Kidney (tissue), 13 donors: ENCODE measurements at regions not wholly inside any gene's neighbourhood (a gene's known extent, or its start where the extent isn't known, plus 50 kb on each side); places are given as distances from the start of the nearest gene placed in this dataset.
A peak's percentile ranks its signal among the peaks of the same experiment; 100 is the strongest.

ENCODE experiments used
- DNase-seq, 5 donors: peaks; one replicate each; pipeline ENCODE4 v3.0.0-alpha.2; 2013 to 2020
- FAIRE-seq: peaks from 2 replicates; lab custom pipeline; 2012; peaks lifted over from hg19 to GRCh38; lab: Jason Lieb, UNC
- H3K27ac ChIP-seq, 2 donors: one replicate each; pipeline ENCODE4 v1.7.0; 2013; ENCODE audit warnings: low read depth in 2 of 2, low read length in 2 of 2, inconsistent platforms in 1 of 2
- H3K27me3 ChIP-seq: one replicate; pipeline ENCODE4 v1.7.1; 2013; ENCODE audit warnings: low read length, inconsistent platforms; ENCODE audit not compliant: control insufficient read depth, insufficient read depth
- H3K36me3 ChIP-seq, 3 donors: one replicate each; pipeline versions ENCODE4 v1.7.0 to v1.7.1; 2013; ENCODE audit warnings: low read length in 3 of 3, control low read depth in 1 of 3, inconsistent platforms in 1 of 3; ENCODE audit not compliant: insufficient read depth in 3 of 3, control insufficient read depth in 2 of 3
- H3K4me1 ChIP-seq, 3 donors: one replicate each; pipeline versions ENCODE4 v1.7.0 to v1.7.1; 2013; ENCODE audit warnings: low read length in 3 of 3, inconsistent platforms in 1 of 3, low read depth in 1 of 3; ENCODE audit not compliant: control insufficient read depth in 2 of 3, insufficient read depth in 2 of 3
- H3K4me3 ChIP-seq, 3 donors: one replicate each; pipeline versions ENCODE4 v1.7.0 to v1.8.1; 2013; ENCODE audit warnings: low read length in 3 of 3, control low read depth in 1 of 3, inconsistent platforms in 1 of 3
- H3K9ac ChIP-seq, 3 donors: one replicate each; pipeline versions ENCODE4 v1.7.0 to v1.7.1; 2013; ENCODE audit warnings: low read length in 3 of 3, control low read depth in 1 of 3, inconsistent platforms in 1 of 3
- H3K9me3 ChIP-seq, 3 donors: one replicate each; pipeline versions ENCODE4 v1.7.0 to v1.7.1; 2013; ENCODE audit warnings: low read length in 3 of 3, control low read depth in 1 of 3, inconsistent platforms in 1 of 3; ENCODE audit not compliant: control insufficient read depth in 2 of 3, insufficient read depth in 1 of 3
- intact Hi-C: fragments of 100-400 bp; cut with DNase I; formaldehyde crosslinking; loops from one replicate; pipeline ENCODE4 v1.11.1; 2022
- TF ChIP-seq, protein P1 (sequence below): IDR thresholded peaks from 3 replicates; pipeline ENCODE4 v1.5.1; 2012; ENCODE audit warnings: mild to moderate bottlenecking, moderate library complexity, borderline replicate concordance; ENCODE audit not compliant: insufficient read depth; ENCODE audit errors: extremely low read depth
- donor health status: control.
- donor health status: control.
- donor health status: control.
- donor health status: control.
- donor health status: control.
- donor health status: DM: yes; HTN: yes; CAD: no.
- donor health status: Normal renal cell carcinoma (clear cell type).

DNA sequence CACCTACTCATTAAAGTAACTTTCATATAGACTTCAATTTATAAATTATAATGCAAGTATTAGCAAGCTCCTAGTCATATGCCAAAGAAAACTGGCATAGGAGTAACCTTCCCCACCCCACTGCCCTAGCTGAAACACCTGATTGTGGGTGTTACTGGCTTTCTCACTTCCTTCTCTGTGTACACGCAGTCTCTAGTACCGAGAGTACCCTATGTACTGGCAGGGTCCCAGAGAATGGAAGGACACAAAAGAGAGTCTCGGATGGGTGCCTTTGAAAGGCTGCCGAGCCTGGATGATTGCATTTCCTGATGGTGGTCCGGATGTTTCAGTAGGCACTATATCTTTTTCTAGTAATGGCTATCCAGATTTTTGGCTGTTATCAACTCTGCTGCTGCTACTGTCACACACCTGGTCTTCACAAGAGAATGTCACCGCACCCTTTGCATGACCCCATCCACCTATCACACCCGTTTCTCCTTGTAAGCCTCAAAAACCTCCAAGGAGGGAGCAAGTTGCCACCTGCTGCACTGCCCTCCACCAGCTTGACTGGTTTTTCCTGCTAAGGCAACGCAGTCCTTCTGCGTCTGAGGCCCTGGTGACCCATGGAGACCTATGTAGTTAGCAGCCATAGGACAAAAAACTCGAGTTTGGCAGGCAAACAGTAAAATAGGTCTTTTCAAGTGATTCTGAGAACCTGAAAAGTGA lies 53.8 kb upstream of the CLINT1 start:
- no peaks in the 10 kb centered on the region for H3K27me3 ChIP-seq
- H3K9me3 ChIP-seq, result no peaks in the 10 kb centered on the region
- TF ChIP-seq, protein P1, sequence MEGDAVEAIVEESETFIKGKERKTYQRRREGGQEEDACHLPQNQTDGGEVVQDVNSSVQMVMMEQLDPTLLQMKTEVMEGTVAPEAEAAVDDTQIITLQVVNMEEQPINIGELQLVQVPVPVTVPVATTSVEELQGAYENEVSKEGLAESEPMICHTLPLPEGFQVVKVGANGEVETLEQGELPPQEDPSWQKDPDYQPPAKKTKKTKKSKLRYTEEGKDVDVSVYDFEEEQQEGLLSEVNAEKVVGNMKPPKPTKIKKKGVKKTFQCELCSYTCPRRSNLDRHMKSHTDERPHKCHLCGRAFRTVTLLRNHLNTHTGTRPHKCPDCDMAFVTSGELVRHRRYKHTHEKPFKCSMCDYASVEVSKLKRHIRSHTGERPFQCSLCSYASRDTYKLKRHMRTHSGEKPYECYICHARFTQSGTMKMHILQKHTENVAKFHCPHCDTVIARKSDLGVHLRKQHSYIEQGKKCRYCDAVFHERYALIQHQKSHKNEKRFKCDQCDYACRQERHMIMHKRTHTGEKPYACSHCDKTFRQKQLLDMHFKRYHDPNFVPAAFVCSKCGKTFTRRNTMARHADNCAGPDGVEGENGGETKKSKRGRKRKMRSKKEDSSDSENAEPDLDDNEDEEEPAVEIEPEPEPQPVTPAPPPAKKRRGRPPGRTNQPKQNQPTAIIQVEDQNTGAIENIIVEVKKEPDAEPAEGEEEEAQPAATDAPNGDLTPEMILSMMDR, result no peak
- DNase-seq (peak; percentile 74 to 91 (median 80)), FAIRE-seq (no peak)
- no peaks in the 10 kb centered on the region for H3K36me3 ChIP-seq
- intact Hi-C loops, result no loop called here
- H3K4me3 ChIP-seq, result peak overlapping the region in 1 of 3 donors; percentile 14
- peak overlapping the region; percentile 73 to 87 for H3K27ac ChIP-seq
- no peak overlapping the region for H3K9ac ChIP-seq
- peaks cover 0 to 30% (median 17%) of the 10 kb centered on the region in 3 donors for H3K4me1 ChIP-seq

DNA sequence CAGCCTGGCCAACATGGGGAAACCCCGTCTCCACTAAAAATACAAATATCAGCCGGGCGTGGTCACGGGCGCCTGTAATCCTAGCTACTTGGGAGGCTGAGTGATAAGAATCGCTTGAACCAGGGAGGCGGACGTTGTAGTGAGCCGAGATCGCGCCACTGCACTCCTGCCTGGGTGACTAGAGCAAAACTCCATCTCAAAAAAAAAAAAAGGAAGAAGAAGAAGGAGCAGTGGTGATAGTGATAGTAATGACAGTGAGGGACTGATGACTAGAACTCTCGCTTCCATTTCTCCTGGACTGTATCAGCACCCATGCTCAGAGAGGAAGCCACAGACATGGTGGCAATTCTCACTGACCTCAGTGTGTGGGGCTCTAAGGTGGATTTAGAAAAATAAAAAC lies 52.6 kb upstream of the CLINT1 start:
- Histone ChIP-seq H3K9me3 (no peaks in the 10 kb centered on the region), H3K27ac (peak overlapping the region in 1 of 2 donors; percentile 25), H3K36me3 (no peaks in the 10 kb centered on the region), H3K4me1 (peaks cover 0 to 24% (median 17%) of the 10 kb centered on the region in 3 donors), H3K4me3 (no peak overlapping the region), H3K27me3 (no peaks in the 10 kb centered on the region), H3K9ac (no peak overlapping the region)
- no peak for FAIRE-seq
- no peak for DNase-seq
- intact Hi-C loops, result no loop called here
- TF ChIP-seq, protein P1, result no peak
